Activated CD8-positive, alpha-beta T cell treated with anti-CD3 and anti-CD28 coated beads for 36 hours (primary cell): ENCODE measurements at regions not wholly inside any gene's neighbourhood (a gene's known extent, or its start where the extent isn't known, plus 50 kb on each side); places are given as distances from the start of the nearest gene placed in this dataset.

Experiments used
- ATAC-seq: fragments of 200-7000 bp; cut with Tn5 transposase; one replicate; pipeline ENCODE4 v1.10.0; 2021; ENCODE audit warnings: mild to moderate bottlenecking, moderate library complexity
- CTCF ChIA-PET: fragments of 350-600 bp; sonication (Branson Sonifier 250); formaldehyde crosslinking; loops from one replicate; lab custom pipeline; 2021; ENCODE audit warnings: antibody characterized with exemption; lab: Charles Lee
- POLR2A ChIA-PET: fragments of 350-600 bp; sonication (Branson Sonifier 250); formaldehyde crosslinking; loops from one replicate; lab custom pipeline; 2021; ENCODE audit warnings: antibody characterized with exemption; lab: Charles Lee
- DNase-seq: peaks from one replicate; pipeline ENCODE4 v3.0.0-alpha.2; 2020
- H3K27ac Mint-ChIP-seq: one replicate; pipeline ENCODE4 v1.8.0; 2021; ENCODE audit warnings: mild to moderate bottlenecking, mixed read lengths
- H3K27me3 Mint-ChIP-seq: one replicate; pipeline ENCODE4 v1.8.0; 2021; ENCODE audit warnings: mixed read lengths
- H3K36me3 Mint-ChIP-seq: one replicate; pipeline ENCODE4 v1.8.0; 2021; ENCODE audit warnings: low read depth, mixed read lengths
- H3K4me1 Mint-ChIP-seq: one replicate; pipeline ENCODE4 v1.8.0; 2021; ENCODE audit warnings: low read depth, mixed read lengths
- H3K4me3 Mint-ChIP-seq: one replicate; pipeline ENCODE4 v1.8.0; 2021; ENCODE audit warnings: mild to moderate bottlenecking, moderate library complexity, mixed read lengths
- H3K9me3 Mint-ChIP-seq: one replicate; pipeline ENCODE4 v1.8.0; 2021; ENCODE audit warnings: mixed read lengths
- CTCF ChIP-seq: fragments of 200-600 bp; IDR thresholded peaks from one replicate; pipeline ENCODE4 v1.8.0; 2022; ENCODE audit warnings: antibody characterized with exemption, mild to moderate bottlenecking
- intact Hi-C: fragments of 100-400 bp; cut with micrococcal nuclease; formaldehyde crosslinking; loops from one replicate; pipeline ENCODE4 v1.10.0; 2022

GRCh38 chr3:193874512-193874911 lies 261.4 kb upstream of the HES1 start:
- no peak overlapping the region for H3K4me3 Mint-ChIP-seq
- H3K27me3 Mint-ChIP-seq: peaks cover 16% of the 10 kb centered on the region
- ChIA-PET POLR2A (no interaction called here), CTCF (no interaction called here)
- ATAC-seq (no peak), DNase-seq (no peak)
- H3K4me1 Mint-ChIP-seq: peaks cover 6% of the 10 kb centered on the region
- H3K27ac Mint-ChIP-seq: no peak overlapping the region
- intact Hi-C loops: loop anchor here (10.0 kb wide), 1 partner anchor 260 kb away; the partner anchor contains the start of gene HES1
- no peaks in the 10 kb centered on the region for H3K9me3 Mint-ChIP-seq
- H3K36me3 Mint-ChIP-seq: no peaks in the 10 kb centered on the region
- no peak for TF ChIP-seq CTCF

GRCh38 chr3:193874997-193875593 lies 260.9 kb upstream of the HES1 start:
- H3K27ac Mint-ChIP-seq: no peak overlapping the region

GRCh38 chr3:193875601-193876321 lies 260.2 kb upstream of the HES1 start:
- no peak overlapping the region for H3K4me3 Mint-ChIP-seq
- POLR2A ChIA-PET: no interaction called here
- ATAC-seq: no peak
- CTCF ChIA-PET: no interaction called here
- H3K27me3 Mint-ChIP-seq: peaks cover 7% of the 10 kb centered on the region
- no peak for DNase-seq
- intact Hi-C loops: loop anchor here (5.0 to 10.0 kb wide), 2 partner anchors 58 to 259 kb away; partner anchors contain the start of gene HES1
- no peaks in the 10 kb centered on the region for H3K36me3 Mint-ChIP-seq
- no peaks in the 10 kb centered on the region for H3K4me1 Mint-ChIP-seq
- H3K27ac Mint-ChIP-seq: no peak overlapping the region
- no peaks in the 10 kb centered on the region for H3K9me3 Mint-ChIP-seq
- TF ChIP-seq CTCF: no peak

More at GRCh38 chr3:193874997-193875593, 260.9 kb upstream of the HES1 start:
- POLR2A ChIA-PET: no interaction called here
- no peak for TF ChIP-seq CTCF
- no peak for ATAC-seq
- Mint-ChIP-seq H3K4me3 (no peak overlapping the region), H3K4me1 (peaks cover 3% of the 10 kb centered on the region), H3K27me3 (peaks cover 14% of the 10 kb centered on the region), H3K9me3 (no peaks in the 10 kb centered on the region), H3K36me3 (no peaks in the 10 kb centered on the region)
- no peak for DNase-seq
- CTCF ChIA-PET: no interaction called here
- intact Hi-C loops: loop anchor here (5.0 to 10.0 kb wide), 2 partner anchors 58 to 260 kb away; partner anchors contain the start of gene HES1

GRCh38 chr3:193879099-193879863 lies 256.7 kb upstream of the HES1 start:
- intact Hi-C loops: loop anchor here (5.0 to 10.0 kb wide), 2 partner anchors 62 to 256 kb away; partner anchors contain the start of gene HES1
- H3K4me1 Mint-ChIP-seq: no peaks in the 10 kb centered on the region
- TF ChIP-seq CTCF: no peak
- no peaks in the 10 kb centered on the region for H3K9me3 Mint-ChIP-seq
- ChIA-PET POLR2A (interaction anchor here (0.6 kb wide), 1 partner anchor 203 kb away, joined by 3 read pairs; no protein-coding TSS in a partner anchor), CTCF (no interaction called here)
- DNase-seq (no peak), ATAC-seq (peak; percentile 17)
- H3K27me3 Mint-ChIP-seq: peaks cover 3% of the 10 kb centered on the region
- H3K4me3 Mint-ChIP-seq: no peak overlapping the region
- H3K27ac Mint-ChIP-seq: no peak overlapping the region
- no peaks in the 10 kb centered on the region for H3K36me3 Mint-ChIP-seq
